Lower leg skin (tissue), 3 donors: ENCODE measurements at regions not wholly inside any gene's neighbourhood (a gene's known extent, or its start where the extent isn't known, plus 50 kb on each side); places are given as distances from the start of the nearest gene placed in this dataset.

ENCODE experiments used
- CTCF ChIP-seq, 3 donors: fragments of 450-650 bp; IDR thresholded peaks; one replicate each; pipeline ENCODE4 v1.5.1; 2016; ENCODE audit warnings: antibody characterized with exemption in 3 of 3, mild to moderate bottlenecking in 3 of 3, moderate library complexity in 2 of 3
- POLR2A ChIP-seq, 2 donors: fragments of 450-650 bp; IDR thresholded peaks; one replicate each; pipeline ENCODE4 v1.6.1; 2016 to 2017; ENCODE audit warnings: antibody characterized with exemption in 2 of 2, mild to moderate bottlenecking in 1 of 2, moderate library complexity in 1 of 2

- TF ChIP-seq POLR2A (IDR thresholded peaks at IDR 0.05) = no peak
- no peak for TF ChIP-seq CTCF (IDR thresholded peaks at IDR 0.05)
Observed at GRCh38 chr7:132061937-132062336, 505.5 kb upstream of the PODXL start.
